Right lobe of liver (tissue), 4 donors: ENCODE measurements at regions not wholly inside any gene's neighbourhood (a gene's known extent, or its start where the extent isn't known, plus 50 kb on each side); places are given as distances from the start of the nearest gene placed in this dataset.

Experiments
- CTCF ChIP-seq, 4 donors: fragments of 200-600 bp in 3 of 4; fragments of 450-650 bp in 1 of 4; IDR thresholded peaks; one replicate each; pipeline versions ENCODE4 v1.5.1 to v1.8.0; 2016 to 2022; ENCODE audit warnings: antibody characterized with exemption in 4 of 4, mild to moderate bottlenecking in 2 of 4
- POLR2A ChIP-seq: fragments of 450-650 bp; IDR thresholded peaks from one replicate; pipeline ENCODE4 v1.6.1; 2017; ENCODE audit warnings: antibody characterized with exemption, mild to moderate bottlenecking
- donor health status: DM: no; HTN: no; CAD: no.
- donor health status: DM: no; HTN: no; CAD: no.
- donor health status: DM: no; HTN: yes; CAD: no.

GRCh38 chr1:61585714-61586113, 139.2 kb downstream of the TM2D1 start:
- TF ChIP-seq CTCF (IDR thresholded peaks at IDR 0.05) (no peak), POLR2A (no peak)
